H1 (cell line): ENCODE measurements at regions not wholly inside any gene's neighbourhood (a gene's known extent, or its start where the extent isn't known, plus 50 kb on each side); places are given as distances from the start of the nearest gene placed in this dataset.

ENCODE experiments used
- CTCF ChIA-PET: fragments of 300-600 bp; sonication (Branson Sonifier 250); formaldehyde crosslinking; loops from one replicate; lab custom pipeline; 2021; ENCODE audit not compliant: partially characterized antibody; lab: Charles Lee
- POLR2A ChIA-PET: fragments of 300-600 bp; sonication (Branson Sonifier 250); formaldehyde crosslinking; loops from one replicate; lab custom pipeline; 2021; ENCODE audit warnings: inconsistent platforms; ENCODE audit not compliant: partially characterized antibody; lab: Charles Lee
- DNase-seq, 2 experiments: peaks; one replicate each; pipeline versions ENCODE4 v3.0.0 to v3.0.0-alpha.2; 2010 to 2022; ENCODE audit warnings: low spot score in 2 of 2, low read depth in 1 of 2, mixed read lengths in 1 of 2
- FAIRE-seq: peaks from 2 replicates; lab custom pipeline; 2011; peaks lifted over from hg19 to GRCh38; lab: Jason Lieb, UNC
- H2AFZ ChIP-seq: 2 replicates; pipeline ENCODE4 v1.8.1; 2012; ENCODE audit warnings: low read length, inconsistent platforms
- H2AK5ac ChIP-seq: 2 replicates; pipeline ENCODE4 v1.6.1; 2013; ENCODE audit warnings: low read depth, low read length
- H2BK120ac ChIP-seq: replicated peaks from 2 replicates; pipeline ENCODE3; 2013; ENCODE audit warnings: low read depth, low read length, inconsistent platforms
- H2BK12ac ChIP-seq: 2 replicates; pipeline ENCODE4 v1.6.1; 2013; ENCODE audit warnings: low read depth, low read length
- H2BK15ac ChIP-seq: 2 replicates; pipeline ENCODE4 v1.6.1; 2013; ENCODE audit warnings: low read length
- H2BK20ac ChIP-seq: 2 replicates; pipeline ENCODE4 v1.6.1; 2013; ENCODE audit warnings: low read length
- H2BK5ac ChIP-seq: 2 replicates; pipeline ENCODE4 v1.6.1; 2013; ENCODE audit warnings: low read depth, low read length
- H3K14ac ChIP-seq: 2 replicates; pipeline ENCODE4 v1.6.1; 2013; ENCODE audit warnings: inconsistent platforms; ENCODE audit not compliant: insufficient read length
- H3K18ac ChIP-seq: 2 replicates; pipeline ENCODE4 v1.6.1; 2013; ENCODE audit warnings: low read length; ENCODE audit errors: extremely low read depth
- H3K23ac ChIP-seq: 2 replicates; pipeline ENCODE4 v1.6.1; 2013; ENCODE audit warnings: inconsistent platforms; ENCODE audit not compliant: insufficient read length
- H3K23me2 ChIP-seq: 2 replicates; pipeline ENCODE4 v1.6.1; 2013; ENCODE audit warnings: low read depth, low read length
- H3K27ac ChIP-seq: 2 replicates; pipeline ENCODE4 v1.6.1; 2011; ENCODE audit warnings: low read depth, low read length, inconsistent platforms
- H3K27me3 ChIP-seq, 4 experiments: replicated peaks in 1 of 4; 1 replicate in 1 of 4; 2 replicates in 3 of 4; pipeline versions ENCODE4 v1.6.1 to v1.8.1; 2011 to 2013; ENCODE audit warnings: low read length in 3 of 4, mild to moderate bottlenecking in 3 of 4, inconsistent platforms in 2 of 4, mixed read lengths in 2 of 4, moderate library complexity in 1 of 4; ENCODE audit not compliant: control insufficient read depth in 3 of 4, insufficient read depth in 3 of 4; ENCODE audit errors: extremely low read depth in 1 of 4
- H3K36me3 ChIP-seq, 4 experiments: 2 replicates each; pipeline versions ENCODE4 v1.6.1 to v1.8.1; 2011 to 2013; ENCODE audit warnings: mild to moderate bottlenecking in 4 of 4, low read length in 3 of 4, moderate library complexity in 2 of 4, control low read depth in 1 of 4, inconsistent platforms in 1 of 4; ENCODE audit not compliant: insufficient read depth in 4 of 4, control insufficient read depth in 2 of 4
- H3K4ac ChIP-seq: replicated peaks from 2 replicates; pipeline ENCODE3; 2013; ENCODE audit warnings: low read length, low read depth, mixed read lengths, inconsistent platforms; ENCODE audit not compliant: insufficient read length
- H3K4me1 ChIP-seq, 4 experiments: replicated peaks in 1 of 4; 1 replicate in 1 of 4; 2 replicates in 3 of 4; pipeline versions ENCODE4 v1.6.1 to v1.8.1; 2011 to 2013; ENCODE audit warnings: low read length in 3 of 4, inconsistent platforms in 2 of 4, mixed read lengths in 1 of 4; ENCODE audit not compliant: insufficient read depth in 4 of 4, control insufficient read depth in 3 of 4
- H3K4me2 ChIP-seq, 2 experiments: 2 replicates each; pipeline versions ENCODE4 v1.6.1 to v1.8.1; 2011 to 2013; ENCODE audit warnings: low read depth in 2 of 2, low read length in 2 of 2, control low read depth in 1 of 2, inconsistent platforms in 1 of 2, mild to moderate bottlenecking in 1 of 2; ENCODE audit not compliant: insufficient read depth in 1 of 2
- H3K4me3 ChIP-seq, 4 experiments: fragments of 200-600, 300-600 bp in 1 of 4; sonication (generic), shearing (Covaris generic), sonication (Bioruptor Twin) in 1 of 4; 2 replicates each; pipeline versions ENCODE4 v1.5.1 to v1.8.1; 2011 to 2016; ENCODE audit warnings: low read length in 4 of 4, low read depth in 3 of 4, control low read depth in 2 of 4, inconsistent platforms in 2 of 4, mild to moderate bottlenecking in 2 of 4, mixed read lengths in 1 of 4, moderate library complexity in 1 of 4; ENCODE audit not compliant: insufficient read depth in 2 of 4; ENCODE audit errors: extremely low read depth in 1 of 4
- H3K56ac ChIP-seq: replicated peaks from 2 replicates; pipeline ENCODE3; 2013; ENCODE audit warnings: low read depth, mild to moderate bottlenecking, mixed read lengths, low read length, inconsistent platforms; ENCODE audit not compliant: insufficient read length
- H3K79me1 ChIP-seq: 2 replicates; pipeline ENCODE4 v1.6.1; 2013; ENCODE audit warnings: low read depth, low read length, control low read depth
- H3K79me2 ChIP-seq, 2 experiments: 2 replicates each; pipeline versions ENCODE4 v1.6.1 to v1.8.1; 2012 to 2013; ENCODE audit warnings: low read length in 2 of 2, mild to moderate bottlenecking in 2 of 2, inconsistent platforms in 1 of 2; ENCODE audit not compliant: insufficient read depth in 2 of 2, control insufficient read depth in 1 of 2
- H3K9ac ChIP-seq, 4 experiments: replicated peaks in 1 of 4; 1 replicate in 1 of 4; 2 replicates in 3 of 4; pipeline versions ENCODE4 v1.6.1 to v1.8.1; 2011 to 2013; ENCODE audit warnings: low read depth in 3 of 4, low read length in 3 of 4, control low read depth in 2 of 4, mild to moderate bottlenecking in 2 of 4, moderate library complexity in 2 of 4, inconsistent platforms in 1 of 4; ENCODE audit errors: extremely low read depth in 1 of 4
- H3K9me3 ChIP-seq, 2 experiments: 2 replicates each; pipeline versions ENCODE4 v1.6.1 to v1.8.1; 2012 to 2013; ENCODE audit warnings: mild to moderate bottlenecking in 2 of 2, moderate library complexity in 2 of 2, control low read depth in 1 of 2, inconsistent platforms in 1 of 2, low read depth in 1 of 2, low read length in 1 of 2, mixed read lengths in 1 of 2; ENCODE audit not compliant: insufficient read depth in 2 of 2
- H4K20me1 ChIP-seq, 2 experiments: replicated peaks in 1 of 2; 2 replicates each; pipeline versions ENCODE3 to v1.8.1; 2011 to 2013; ENCODE audit warnings: inconsistent platforms in 2 of 2, low read length in 2 of 2, mild to moderate bottlenecking in 1 of 2; ENCODE audit not compliant: insufficient read depth in 2 of 2, control insufficient read depth in 1 of 2
- H4K5ac ChIP-seq: 2 replicates; pipeline ENCODE4 v1.6.1; 2013; ENCODE audit warnings: low read length, low read depth, mixed read lengths, inconsistent platforms; ENCODE audit not compliant: insufficient read length
- H4K8ac ChIP-seq: 2 replicates; pipeline ENCODE4 v1.8.0; 2013; ENCODE audit warnings: mild to moderate bottlenecking, moderate library complexity, low read length, inconsistent platforms; ENCODE audit not compliant: insufficient read depth; ENCODE audit errors: extremely low read depth
- H4K91ac ChIP-seq: replicated peaks from 2 replicates; pipeline ENCODE3; 2013; ENCODE audit warnings: low read length, mixed read lengths, inconsistent platforms; ENCODE audit not compliant: insufficient read length
- CHD7 ChIP-seq: fragments of 300-600 bp; sonication (generic); IDR thresholded peaks from 2 replicates; pipeline ENCODE4 v1.7.1; 2012; ENCODE audit warnings: low read length, moderate library complexity, mild to moderate bottlenecking, inconsistent platforms; ENCODE audit not compliant: insufficient replicate concordance
- WGBS, 2 experiments: shearing (Covaris generic) in 1 of 2; methylation state at CpG; one replicate each; pipeline versions ENCODE4 v1.1.6 to v1.1.7; 2013 to 2015; ENCODE audit warnings: low lambda C conversion rate in 2 of 2, mixed read lengths in 2 of 2, inconsistent platforms in 1 of 2, low coverage in 1 of 2, missing lambda C conversion rate in 1 of 2; ENCODE audit not compliant: insufficient replicate concordance in 2 of 2, insufficient coverage in 1 of 2, insufficient read length in 1 of 2; ENCODE audit errors: extremely low coverage in 1 of 2, missing lambda C conversion rate in 1 of 2; 5-methylcytosine and 5-hydroxymethylcytosine counted together

- H3K23ac ChIP-seq, result no peak overlapping the region
- H4K20me1 ChIP-seq, result no peaks in the 10 kb centered on the region
- no peak overlapping the region for H3K18ac ChIP-seq
- no peak overlapping the region for H3K4me2 ChIP-seq
- WGBS, 2 experiments, result 0% methylated on average over 1 of the region's 2 CpGs; no CpG with 5 or more reads in 1 of the 2 experiments
- H3K56ac ChIP-seq, result no peak overlapping the region
- no peak overlapping the region for H4K91ac ChIP-seq
- no peak overlapping the region for H2AFZ ChIP-seq
- H4K8ac ChIP-seq, result no peak overlapping the region
- no peak overlapping the region for H2BK120ac ChIP-seq
- H2BK20ac ChIP-seq, result no peak overlapping the region
- ChIA-PET CTCF (interaction anchor here (0.6 to 2.4 kb wide), 4 partner anchors 37 to 563 kb away, joined by 3 to 6 read pairs (median 4); no protein-coding TSS in a partner anchor), POLR2A (no interaction called here)
- no peaks in the 10 kb centered on the region; a peak in 2 of 7 replicates for H3K27me3 ChIP-seq
- no peak overlapping the region for H2BK15ac ChIP-seq
- H4K5ac ChIP-seq, result no peak overlapping the region
- H3K4ac ChIP-seq, result no peak overlapping the region
- H3K14ac ChIP-seq, result no peak overlapping the region
- H3K9ac ChIP-seq, result no peak overlapping the region
- FAIRE-seq, result peak; percentile 85
- H3K4me3 ChIP-seq, result no peak overlapping the region
- no peaks in the 10 kb centered on the region for H3K36me3 ChIP-seq
- H3K9me3 ChIP-seq, result no peaks in the 10 kb centered on the region
- no peak overlapping the region for H2BK5ac ChIP-seq
- no peak overlapping the region for H2BK12ac ChIP-seq
- no peak overlapping the region for H3K27ac ChIP-seq
- H3K4me1 ChIP-seq, result no peaks in the 10 kb centered on the region
- no peaks in the 10 kb centered on the region for H3K79me2 ChIP-seq
- H2AK5ac ChIP-seq, result no peak overlapping the region
- H3K79me1 ChIP-seq, result no peaks in the 10 kb centered on the region
- H3K23me2 ChIP-seq, result no peaks in the 10 kb centered on the region
- peak in 1 of 2 experiments; percentile 43 for DNase-seq
- no peak for TF ChIP-seq CHD7
These were observed 74.8 kb upstream of the PASD1 start for GRCh38 chrX:151488677-151489076.
